ENCODE measurements at regions not wholly inside any gene's neighbourhood (a gene's known extent, or its start where the extent isn't known, plus 50 kb on each side); places are given as distances from the start of the nearest gene placed in this dataset.

DNA sequence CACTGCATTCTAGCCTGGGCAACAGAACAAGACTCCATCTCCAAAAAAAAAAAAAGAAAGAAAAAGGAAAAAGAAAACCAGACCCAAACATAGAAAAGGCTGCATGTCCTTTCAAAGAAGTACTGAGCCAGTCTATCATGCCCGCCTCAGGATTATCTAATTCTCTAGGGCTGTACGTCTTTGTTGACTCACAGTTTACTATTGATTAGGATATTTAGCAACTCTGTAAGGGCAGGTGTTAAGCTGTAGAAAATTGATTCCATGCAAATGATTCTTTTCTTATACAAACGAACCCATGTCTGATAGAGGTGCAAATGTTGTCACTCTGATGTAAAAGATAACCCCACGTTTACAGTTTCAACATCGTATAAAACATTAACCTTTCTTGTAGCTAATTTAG is 209.0 kb downstream of the TTLL2 start:
- TF ChIP-seq MYC (IDR thresholded peaks at IDR 0.05; ENCODE audit: low read depth, low read length) (no peak), POLR2A (IDR thresholded peaks at IDR 0.05; ENCODE audit: extremely low read depth, insufficient read length) (no peak)
- TF ChIP-seq, protein P1, sequence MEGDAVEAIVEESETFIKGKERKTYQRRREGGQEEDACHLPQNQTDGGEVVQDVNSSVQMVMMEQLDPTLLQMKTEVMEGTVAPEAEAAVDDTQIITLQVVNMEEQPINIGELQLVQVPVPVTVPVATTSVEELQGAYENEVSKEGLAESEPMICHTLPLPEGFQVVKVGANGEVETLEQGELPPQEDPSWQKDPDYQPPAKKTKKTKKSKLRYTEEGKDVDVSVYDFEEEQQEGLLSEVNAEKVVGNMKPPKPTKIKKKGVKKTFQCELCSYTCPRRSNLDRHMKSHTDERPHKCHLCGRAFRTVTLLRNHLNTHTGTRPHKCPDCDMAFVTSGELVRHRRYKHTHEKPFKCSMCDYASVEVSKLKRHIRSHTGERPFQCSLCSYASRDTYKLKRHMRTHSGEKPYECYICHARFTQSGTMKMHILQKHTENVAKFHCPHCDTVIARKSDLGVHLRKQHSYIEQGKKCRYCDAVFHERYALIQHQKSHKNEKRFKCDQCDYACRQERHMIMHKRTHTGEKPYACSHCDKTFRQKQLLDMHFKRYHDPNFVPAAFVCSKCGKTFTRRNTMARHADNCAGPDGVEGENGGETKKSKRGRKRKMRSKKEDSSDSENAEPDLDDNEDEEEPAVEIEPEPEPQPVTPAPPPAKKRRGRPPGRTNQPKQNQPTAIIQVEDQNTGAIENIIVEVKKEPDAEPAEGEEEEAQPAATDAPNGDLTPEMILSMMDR (IDR thresholded peaks at IDR 0.05; ENCODE audit: low read depth, low read length): no peak
- TF ChIP-seq, protein P2, sequence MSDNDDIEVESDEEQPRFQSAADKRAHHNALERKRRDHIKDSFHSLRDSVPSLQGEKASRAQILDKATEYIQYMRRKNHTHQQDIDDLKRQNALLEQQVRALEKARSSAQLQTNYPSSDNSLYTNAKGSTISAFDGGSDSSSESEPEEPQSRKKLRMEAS (IDR thresholded peaks at IDR 0.05; ENCODE audit: low read depth, low read length): no peak
- no peak for DNase-seq (ENCODE audit: low read depth)
- H3K4me3 ChIP-seq (ENCODE audit: low read depth, low read length): no peak overlapping the region

DNA sequence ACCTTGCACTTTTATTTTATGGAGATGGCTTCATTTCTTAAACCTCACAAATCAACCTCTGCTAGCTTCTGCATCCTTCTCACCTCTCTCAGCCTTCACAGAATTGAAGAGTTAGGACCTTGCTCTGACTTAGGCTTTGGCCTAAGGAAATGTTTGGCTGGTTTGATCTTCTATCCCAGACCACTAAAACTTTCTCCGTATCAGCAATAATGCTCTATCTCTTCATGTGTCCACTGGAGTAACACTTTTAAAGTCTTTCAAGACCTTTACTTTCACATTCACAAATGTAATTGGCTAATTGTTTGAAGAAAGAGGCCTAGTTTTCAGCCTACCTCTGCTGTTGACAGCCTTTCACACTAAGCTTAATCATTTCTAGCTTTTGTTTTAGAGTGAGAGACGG is 212.9 kb downstream of the TTLL2 start:
- no peak for DNase-seq (ENCODE audit: low read depth)
- no peak overlapping the region for H3K4me3 ChIP-seq (ENCODE audit: low read depth, low read length)
- TF ChIP-seq, protein P2 (IDR thresholded peaks at IDR 0.05; ENCODE audit: low read depth, low read length): no peak
- TF ChIP-seq, protein P1 (IDR thresholded peaks at IDR 0.05; ENCODE audit: low read depth, low read length): no peak
- no peak for TF ChIP-seq MYC (IDR thresholded peaks at IDR 0.05; ENCODE audit: low read depth, low read length)
- TF ChIP-seq POLR2A (IDR thresholded peaks at IDR 0.05; ENCODE audit: extremely low read depth, insufficient read length): no peak

DNA sequence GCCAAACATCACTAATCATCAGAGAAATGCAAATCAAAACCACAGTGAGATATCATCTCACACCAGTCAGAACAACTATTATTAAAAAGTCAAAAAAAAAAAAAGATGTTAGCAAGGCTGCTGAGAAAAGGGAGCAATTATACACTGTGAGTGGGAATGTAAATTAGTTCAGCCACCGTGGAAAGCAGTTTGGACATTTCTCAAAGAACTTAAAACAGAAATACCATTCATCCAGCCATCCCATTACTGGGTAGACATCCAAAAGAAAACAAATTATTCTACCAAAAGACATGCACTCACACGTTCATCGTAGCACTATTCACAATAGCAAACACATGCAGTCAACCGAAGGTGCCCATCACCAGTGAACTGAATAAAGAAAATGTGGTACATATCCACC is 213.9 kb downstream of the TTLL2 start:
- TF ChIP-seq, protein P2 (IDR thresholded peaks at IDR 0.05; ENCODE audit: low read depth, low read length): no peak
- TF ChIP-seq POLR2A (IDR thresholded peaks at IDR 0.05; ENCODE audit: extremely low read depth, insufficient read length) (no peak), MYC (IDR thresholded peaks at IDR 0.05; ENCODE audit: low read depth, low read length) (no peak)
- TF ChIP-seq, protein P1 (IDR thresholded peaks at IDR 0.05; ENCODE audit: low read depth, low read length): no peak
- DNase-seq (ENCODE audit: low read depth): no peak
- H3K4me3 ChIP-seq (ENCODE audit: low read depth, low read length): no peak overlapping the region

DNA sequence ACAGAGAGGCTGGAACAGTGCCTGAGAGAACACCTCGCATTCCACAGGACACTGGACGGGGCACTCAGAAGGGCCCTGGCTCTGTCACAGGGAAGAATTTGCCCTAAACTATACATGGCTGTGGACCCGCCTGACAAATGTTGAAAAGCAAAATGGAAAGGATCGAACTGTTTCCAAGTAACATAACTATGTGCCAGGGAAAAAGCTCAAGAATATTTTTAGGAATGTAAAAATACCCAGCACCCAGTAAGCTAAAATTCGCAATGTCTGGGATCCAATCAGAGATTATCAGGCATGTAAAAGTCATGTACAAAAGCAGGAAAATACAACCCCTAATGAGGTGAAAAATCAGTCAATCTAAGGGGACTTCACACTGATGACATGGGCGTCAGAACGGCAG is 215.9 kb downstream of the TTLL2 start:
- no peak for DNase-seq (ENCODE audit: low read depth)
- TF ChIP-seq, protein P1 (IDR thresholded peaks at IDR 0.05; ENCODE audit: low read depth, low read length): no peak
- TF ChIP-seq, protein P2 (IDR thresholded peaks at IDR 0.05; ENCODE audit: low read depth, low read length): no peak
- no peak for TF ChIP-seq MYC (IDR thresholded peaks at IDR 0.05; ENCODE audit: low read depth, low read length)
- no peak for TF ChIP-seq POLR2A (IDR thresholded peaks at IDR 0.05; ENCODE audit: extremely low read depth, insufficient read length)
- no peak overlapping the region for H3K4me3 ChIP-seq (ENCODE audit: low read depth, low read length)

DNA sequence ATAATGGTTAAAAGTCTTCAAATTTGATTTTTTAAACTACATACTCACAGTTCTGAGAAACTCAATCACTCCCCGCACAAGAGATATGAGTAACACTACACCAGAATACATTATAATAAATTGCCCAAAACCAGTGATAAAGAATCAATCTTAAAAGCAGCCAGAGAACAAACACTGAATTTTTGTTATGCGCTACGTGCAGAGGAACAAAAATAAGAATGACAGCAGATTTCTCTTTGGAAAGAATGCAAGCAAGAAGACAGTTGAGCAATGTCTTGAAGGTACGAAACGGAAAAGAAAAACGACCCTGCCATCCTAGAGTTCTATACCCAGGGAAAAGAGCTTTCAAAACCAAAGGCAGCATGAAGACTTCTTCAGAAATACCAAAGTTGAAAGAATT is 216.7 kb downstream of the TTLL2 start:
- TF ChIP-seq POLR2A (IDR thresholded peaks at IDR 0.05; ENCODE audit: extremely low read depth, insufficient read length) (no peak), MYC (IDR thresholded peaks at IDR 0.05; ENCODE audit: low read depth, low read length) (no peak)
- TF ChIP-seq, protein P1 (IDR thresholded peaks at IDR 0.05; ENCODE audit: low read depth, low read length): no peak
- TF ChIP-seq, protein P2 (IDR thresholded peaks at IDR 0.05; ENCODE audit: low read depth, low read length): no peak
- DNase-seq (ENCODE audit: low read depth): no peak
- no peak overlapping the region for H3K4me3 ChIP-seq (ENCODE audit: low read depth, low read length)

Measured in NB4 (cell line).